CD4-positive, alpha-beta T cell treated with Interleukin-6 for 4 hours (primary cell): ENCODE measurements at regions not wholly inside any gene's neighbourhood (a gene's known extent, or its start where the extent isn't known, plus 50 kb on each side); places are given as distances from the start of the nearest gene placed in this dataset.

Experiments used
- DNase-seq: peaks from one replicate; pipeline ENCODE4 v3.0.0-alpha.2; 2020; ENCODE audit warnings: mixed read lengths

DNA sequence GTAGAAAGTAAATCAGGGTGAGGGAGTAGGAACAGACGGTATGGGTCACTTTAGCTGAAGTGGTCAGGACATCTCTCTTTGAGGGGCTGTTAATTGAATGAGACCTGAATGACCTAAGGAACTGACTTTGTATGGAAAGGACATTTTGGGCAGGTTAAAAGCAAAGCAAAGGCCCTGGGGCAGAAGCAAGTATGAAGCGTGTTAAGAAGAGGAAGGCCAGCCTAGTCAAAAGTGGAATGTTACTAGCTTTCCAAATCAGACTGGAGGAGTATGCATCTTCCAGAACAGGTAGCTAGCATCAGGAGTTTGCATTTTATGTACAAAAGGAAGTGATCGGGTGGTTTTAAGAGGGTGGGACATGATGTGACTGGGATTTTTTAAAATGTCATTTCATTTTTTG, 70.9 kb upstream of the PCGF5 start:
- DNase-seq: no peak

DNA sequence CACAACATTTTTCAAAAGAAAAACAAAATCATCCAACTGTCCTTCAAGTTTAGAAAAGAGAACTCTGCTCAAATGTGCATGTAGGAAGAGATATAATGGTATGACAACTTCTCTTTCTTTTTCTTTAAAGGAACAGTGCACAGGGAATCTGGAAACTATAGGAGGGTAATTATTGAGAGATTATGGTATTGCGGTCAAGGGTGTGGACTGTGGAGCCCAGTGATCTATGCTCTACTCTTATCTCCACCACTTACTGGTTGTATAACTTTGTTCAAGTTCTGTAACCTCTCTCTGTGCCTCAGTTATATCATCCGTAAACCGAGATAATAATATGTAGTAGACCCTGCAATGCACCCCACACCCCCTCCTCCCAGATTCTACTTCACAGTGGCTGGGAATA, 69.8 kb upstream of the PCGF5 start:
- DNase-seq: no peak

DNA sequence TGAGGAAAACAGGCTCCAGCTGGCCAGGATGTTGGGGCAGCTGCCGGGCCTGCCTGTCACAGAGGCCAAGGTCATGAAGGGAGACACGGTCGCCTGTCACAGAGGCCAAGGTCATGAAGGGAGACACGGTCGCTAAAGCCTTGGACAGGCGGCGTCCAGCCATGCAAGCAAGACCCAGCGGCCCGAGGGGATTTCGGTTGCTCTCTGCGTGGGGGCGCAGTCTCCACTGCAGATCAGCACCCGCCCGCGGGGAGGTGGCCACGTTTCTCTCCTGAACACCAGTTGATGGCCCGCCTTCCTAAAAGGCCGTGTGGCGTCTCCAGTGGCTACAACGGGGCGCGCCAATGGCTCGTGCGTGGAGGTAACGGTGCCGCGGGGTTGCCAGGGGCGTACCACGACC, 67.0 kb upstream of the PCGF5 start:
- no peak for DNase-seq

DNA sequence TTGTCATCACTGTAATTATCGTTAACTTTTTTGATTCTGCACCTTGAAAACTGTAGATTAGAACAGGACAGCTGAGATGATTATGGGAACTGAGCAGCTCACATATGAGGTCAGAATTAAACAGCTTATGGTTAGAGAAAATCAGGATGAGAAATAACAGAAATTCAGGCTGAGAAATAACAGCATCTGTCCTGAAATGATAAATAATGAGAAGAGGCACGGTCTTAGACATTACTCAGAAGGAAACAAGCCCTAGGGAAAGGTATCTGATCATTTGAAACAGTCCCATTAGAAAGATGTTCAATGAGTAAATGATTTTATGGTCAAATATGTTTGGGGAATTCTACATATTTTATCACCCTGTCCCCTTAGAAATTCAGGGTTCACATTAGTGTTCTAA, 65.6 kb upstream of the PCGF5 start:
- DNase-seq: no peak

DNA sequence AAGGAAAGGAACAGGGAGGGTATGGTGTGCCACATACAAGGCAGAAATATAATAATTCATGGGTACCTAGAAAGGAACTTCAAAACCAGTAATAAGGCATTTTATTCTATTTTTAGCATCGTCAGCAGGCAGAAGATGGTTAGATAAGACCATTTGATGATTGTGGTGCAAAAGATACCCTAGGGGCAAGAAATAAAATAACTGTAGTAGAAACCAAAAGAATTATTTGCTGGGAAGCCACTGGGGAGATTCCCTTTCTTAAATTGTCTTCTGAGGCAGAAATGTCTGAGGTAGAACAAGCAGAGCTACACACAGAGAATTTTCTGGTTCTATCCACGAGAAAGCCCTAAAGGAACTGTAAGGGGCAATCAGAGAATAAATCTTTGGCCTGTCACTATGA, 64.3 kb upstream of the PCGF5 start:
- no peak for DNase-seq

DNA sequence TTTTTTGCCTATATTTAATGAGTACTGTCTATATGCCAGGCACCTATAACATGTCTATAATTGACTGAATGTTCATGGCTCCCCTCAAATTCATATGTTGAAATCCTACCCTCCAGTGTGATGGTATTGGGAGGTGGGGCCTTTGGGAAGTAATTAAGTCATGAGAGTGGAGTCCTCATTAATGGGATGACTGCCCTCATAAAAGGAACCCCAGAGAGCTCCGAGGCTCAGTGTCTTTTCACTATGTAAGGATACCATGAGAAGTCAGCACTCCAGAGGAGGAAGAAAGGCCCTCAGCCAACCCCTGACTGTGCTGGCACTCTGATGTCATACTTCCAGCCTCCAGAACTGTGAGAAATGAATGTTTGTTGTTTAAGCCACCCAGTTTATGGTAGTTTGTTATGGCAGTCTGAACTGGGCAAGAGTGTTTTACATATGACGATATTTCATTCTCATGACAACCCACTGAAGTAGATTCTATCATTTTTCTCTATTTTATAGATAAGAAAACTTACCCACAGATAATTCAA, 61.1 kb upstream of the PCGF5 start:
- DNase-seq: no peak

DNA sequence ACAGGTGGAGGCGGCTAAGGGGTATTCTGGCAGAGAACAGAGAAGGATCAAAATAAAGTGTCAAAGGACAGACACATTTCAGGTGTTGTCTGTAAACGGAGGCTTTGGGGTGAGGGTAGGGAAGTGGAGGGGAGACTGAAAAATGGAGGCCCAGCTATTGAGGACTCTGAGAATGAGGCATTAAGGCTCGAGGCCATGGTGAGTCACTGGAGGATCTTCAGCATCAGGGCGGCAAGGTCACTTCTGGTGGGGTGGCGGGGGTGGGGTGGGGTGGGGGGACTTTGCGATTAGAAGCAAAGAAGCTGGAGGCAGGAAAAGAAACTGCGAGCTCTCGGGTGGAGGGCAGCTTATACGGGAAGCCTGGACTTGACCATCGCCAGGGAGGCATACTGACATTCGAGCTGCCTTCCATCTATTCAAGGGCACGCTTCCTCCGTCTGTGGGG, 58.4 kb upstream of the PCGF5 start:
- DNase-seq: peak; percentile 32

DNA sequence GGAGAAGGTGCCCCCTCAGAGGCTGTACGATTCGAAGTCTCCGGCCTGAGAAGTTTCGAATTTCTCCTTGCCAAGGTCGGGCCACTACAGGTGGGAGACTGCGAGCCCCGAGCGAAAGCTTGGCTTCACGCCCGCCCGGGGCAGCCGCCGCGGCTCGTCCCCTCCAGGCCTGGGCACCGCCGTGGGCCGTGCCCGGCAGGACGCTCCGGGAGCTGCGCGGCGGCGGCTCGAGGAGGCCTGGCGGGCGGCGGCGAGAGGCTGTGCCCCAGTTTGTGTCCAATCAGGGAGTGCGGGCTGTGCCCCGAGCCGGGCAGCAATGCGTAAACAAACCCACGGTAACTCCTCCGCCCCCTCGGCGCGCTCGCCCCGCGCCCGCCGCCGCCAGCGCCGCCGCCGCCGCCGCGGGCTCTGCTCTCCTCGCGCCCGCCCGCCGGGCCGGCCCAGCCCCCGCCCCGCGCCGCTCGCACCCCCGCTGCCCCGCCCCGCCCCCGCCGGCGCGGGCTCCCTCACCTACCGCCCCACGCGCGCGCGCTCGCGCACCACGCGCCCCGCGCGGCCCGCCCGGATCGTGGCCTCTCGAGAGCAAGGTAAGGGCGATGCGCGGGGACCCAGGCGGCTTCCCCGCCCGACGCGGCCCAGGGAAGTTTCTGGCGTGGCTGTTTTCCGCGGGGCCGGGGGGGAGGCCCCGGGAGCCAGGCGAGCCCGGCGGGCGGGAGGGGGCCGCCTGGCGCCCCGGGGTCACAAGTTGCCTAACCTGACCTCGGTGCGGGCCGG, 57.8 kb upstream of the PCGF5 start:
- DNase-seq: peak; percentile 86

DNA sequence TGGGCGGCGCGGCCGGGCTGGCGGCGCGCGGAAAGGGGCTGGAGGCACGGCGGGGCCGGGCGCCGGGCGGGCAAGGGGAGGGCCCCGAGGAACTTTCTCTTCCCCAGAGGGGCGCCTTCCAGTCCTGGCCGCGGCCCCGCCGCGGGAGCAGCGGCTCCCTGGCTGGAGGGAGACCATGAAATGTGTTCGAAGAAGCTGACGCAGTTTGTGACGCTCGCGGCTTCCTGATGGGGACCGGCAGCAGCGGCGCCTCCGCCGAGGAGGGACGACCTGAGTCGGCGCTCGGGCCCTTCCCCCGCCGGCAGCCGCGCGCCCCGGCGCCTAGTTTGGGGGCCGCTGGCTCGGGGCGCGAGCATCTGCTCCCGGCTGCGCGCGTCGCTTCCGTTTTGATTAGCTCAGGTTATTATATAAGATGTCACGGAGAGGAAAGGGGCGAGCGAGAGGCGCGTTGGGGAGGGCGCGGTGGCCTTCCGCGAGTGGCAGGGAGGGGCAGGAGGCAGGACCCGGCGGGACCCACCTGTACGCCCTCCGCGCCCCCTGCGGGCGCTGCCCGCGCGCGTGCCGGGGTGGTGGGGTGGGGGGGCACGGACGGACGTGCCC, 57.1 kb upstream of the PCGF5 start:
- peak; percentile 80 for DNase-seq

DNA sequence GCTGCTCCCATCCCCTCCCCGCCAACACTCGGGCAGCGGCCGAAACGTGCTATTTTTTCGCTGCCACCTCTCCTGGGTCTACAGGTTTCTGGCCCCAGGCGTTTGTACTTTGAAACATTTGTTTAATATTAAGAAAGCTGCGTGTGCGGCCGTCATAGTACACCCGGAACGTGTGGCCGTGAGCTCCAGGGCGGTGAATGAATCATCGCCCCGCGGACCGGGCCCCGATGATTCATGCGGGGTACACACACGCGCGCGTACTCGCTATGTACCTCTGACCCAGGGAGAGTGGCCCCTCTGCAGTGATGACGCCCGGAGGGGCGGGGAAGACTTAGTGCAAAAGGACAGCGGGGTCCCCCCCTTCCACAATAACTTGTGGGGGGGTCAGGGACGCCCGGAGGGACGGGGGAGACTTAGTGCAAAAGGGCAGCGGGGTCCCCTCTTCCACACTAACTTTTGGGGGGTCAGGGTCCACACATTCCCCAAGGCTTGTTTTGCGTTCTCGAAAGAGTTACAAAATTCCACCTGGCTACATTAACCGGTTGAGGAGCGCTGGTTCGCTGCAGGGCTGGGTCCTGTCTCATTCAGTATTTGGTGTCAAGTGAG, 56.5 kb upstream of the PCGF5 start:
- DNase-seq: peak; percentile 82

DNA sequence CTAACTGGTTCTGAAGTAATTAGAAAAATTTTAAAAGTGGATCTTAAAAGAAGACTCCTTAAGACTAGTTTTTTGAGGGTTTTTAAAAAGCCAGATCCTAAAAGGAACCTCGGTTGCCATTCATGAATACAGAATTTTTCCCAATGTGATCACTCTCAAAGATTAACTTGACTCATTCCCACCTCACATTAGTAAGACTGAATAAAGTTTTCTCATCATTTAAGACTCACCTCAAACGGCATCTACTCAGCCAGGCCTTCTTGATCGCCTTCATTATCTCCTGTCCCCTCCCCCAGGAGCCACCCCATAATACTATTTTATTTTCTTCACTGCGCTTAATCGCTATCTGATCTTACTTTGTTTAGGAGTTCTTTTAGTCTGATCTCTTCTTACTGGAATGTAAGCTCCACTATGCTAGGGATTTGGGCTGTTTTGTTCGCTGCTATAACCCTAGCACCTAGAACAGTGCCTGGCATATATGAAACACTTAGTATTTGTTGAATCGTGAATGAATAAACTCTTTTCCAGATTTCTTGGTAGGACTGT, 55.9 kb upstream of the PCGF5 start:
- no peak for DNase-seq

DNA sequence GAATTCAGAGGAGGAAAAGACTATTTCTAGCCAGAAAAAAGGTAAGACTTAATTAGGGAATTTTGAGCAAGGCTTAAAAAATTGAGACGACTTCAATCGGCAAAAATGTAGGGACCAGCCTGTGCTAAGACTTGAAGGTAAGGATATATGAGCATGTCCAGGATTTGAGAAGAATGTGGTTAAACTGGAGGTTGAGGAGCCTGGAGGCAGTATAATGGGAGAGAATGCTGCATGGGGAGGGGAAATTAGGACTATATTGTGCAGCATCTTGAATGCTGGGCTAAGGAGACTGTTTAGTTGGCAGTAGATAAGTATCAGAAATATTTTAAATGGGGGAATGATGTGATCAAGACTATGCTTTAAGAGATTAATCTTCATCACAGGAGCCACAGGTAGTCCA, 53.1 kb upstream of the PCGF5 start:
- DNase-seq: no peak

DNA sequence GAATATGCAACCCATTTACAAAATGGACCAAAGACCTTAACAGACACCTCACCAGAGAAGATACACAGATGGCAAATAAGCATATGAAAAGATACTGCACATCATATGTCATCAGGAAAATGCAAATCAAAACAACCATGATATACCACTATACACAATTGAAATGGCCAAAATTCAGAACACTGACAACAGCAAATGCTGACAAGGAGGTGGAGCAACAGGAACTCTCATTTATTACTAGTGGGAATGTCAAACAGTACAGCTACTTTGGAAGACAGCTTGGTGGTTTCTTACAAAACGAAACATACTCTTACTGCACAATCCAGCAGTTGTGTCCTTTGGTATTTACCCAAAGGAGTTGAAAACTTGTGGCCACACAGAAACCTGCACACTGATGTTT, 50.0 kb upstream of the PCGF5 start:
- DNase-seq: no peak
